ENCODE measurements at regions not wholly inside any gene's neighbourhood (a gene's known extent, or its start where the extent isn't known, plus 50 kb on each side); places are given as distances from the start of the nearest gene placed in this dataset.

DNA sequence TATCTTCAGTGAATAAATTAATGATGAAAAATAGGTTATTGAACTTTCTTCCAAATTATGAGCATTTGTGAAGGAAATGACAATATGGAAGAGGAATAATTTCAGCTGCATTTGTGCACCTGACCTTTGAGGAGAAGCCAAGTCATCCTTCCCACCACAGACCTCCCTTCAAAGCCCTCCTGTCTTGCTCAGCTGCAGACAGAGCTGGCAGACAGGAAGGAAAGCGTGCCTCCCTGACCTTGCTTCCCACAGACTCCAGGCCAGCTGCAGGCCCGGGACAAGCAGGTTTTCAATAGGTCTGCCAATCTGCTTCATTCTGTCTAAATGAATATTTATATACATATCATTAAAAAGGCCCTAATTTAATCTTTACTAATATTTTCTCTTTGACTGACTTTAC is 152.9 kb upstream of the RBMS3 start:
- Histone ChIP-seq H3K4me3 (no peak overlapping the region), H3K9me3 (no peaks in the 10 kb centered on the region), H3K4me1 (no peaks in the 10 kb centered on the region), H3K27ac (no peak overlapping the region), H3K36me3 (ENCODE audit: insufficient read depth in 1 of 2, low read depth in 1 of 2) (no peaks in the 10 kb centered on the region), H3K27me3 (ENCODE audit: insufficient read depth in 3 of 3, low read length in 2 of 3) (no peaks in the 10 kb centered on the region)
- WGBS, 3 donors: 23 to 42% (median 34%) methylated on average over 2 of the region's 2 CpGs
- DNase-seq: no peak
- ATAC-seq: no peak
- intact Hi-C loops (cut with DNase I): no loop called here
- TF ChIP-seq, protein P1, sequence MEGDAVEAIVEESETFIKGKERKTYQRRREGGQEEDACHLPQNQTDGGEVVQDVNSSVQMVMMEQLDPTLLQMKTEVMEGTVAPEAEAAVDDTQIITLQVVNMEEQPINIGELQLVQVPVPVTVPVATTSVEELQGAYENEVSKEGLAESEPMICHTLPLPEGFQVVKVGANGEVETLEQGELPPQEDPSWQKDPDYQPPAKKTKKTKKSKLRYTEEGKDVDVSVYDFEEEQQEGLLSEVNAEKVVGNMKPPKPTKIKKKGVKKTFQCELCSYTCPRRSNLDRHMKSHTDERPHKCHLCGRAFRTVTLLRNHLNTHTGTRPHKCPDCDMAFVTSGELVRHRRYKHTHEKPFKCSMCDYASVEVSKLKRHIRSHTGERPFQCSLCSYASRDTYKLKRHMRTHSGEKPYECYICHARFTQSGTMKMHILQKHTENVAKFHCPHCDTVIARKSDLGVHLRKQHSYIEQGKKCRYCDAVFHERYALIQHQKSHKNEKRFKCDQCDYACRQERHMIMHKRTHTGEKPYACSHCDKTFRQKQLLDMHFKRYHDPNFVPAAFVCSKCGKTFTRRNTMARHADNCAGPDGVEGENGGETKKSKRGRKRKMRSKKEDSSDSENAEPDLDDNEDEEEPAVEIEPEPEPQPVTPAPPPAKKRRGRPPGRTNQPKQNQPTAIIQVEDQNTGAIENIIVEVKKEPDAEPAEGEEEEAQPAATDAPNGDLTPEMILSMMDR (IDR thresholded peaks at IDR 0.05): no peak

DNA sequence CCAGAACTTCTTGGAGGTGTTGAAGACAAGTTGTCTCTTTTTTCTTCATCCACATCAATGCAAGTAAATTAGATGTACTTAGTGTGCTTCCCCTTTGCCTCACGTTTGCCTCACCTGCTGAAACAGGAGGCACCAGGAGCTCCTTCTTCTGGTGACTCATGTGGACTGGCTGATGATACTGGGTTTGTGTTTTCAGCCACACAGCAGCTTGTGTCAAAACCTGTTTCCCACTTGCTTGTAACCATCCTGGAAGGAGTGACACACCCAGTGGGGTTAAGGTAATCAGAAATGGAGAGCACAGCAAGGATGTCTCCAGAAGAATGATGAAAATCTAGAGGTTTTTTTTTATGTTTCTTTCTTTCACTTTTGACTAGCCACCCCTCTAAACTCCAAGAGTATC is 143.3 kb upstream of the RBMS3 start:
- H3K27ac ChIP-seq: no peak overlapping the region
- no peaks in the 10 kb centered on the region for H3K27me3 ChIP-seq (ENCODE audit: insufficient read depth in 3 of 3, low read length in 2 of 3)
- ATAC-seq (no peak), DNase-seq (no peak)
- H3K36me3 ChIP-seq (ENCODE audit: insufficient read depth in 1 of 2, low read depth in 1 of 2): no peaks in the 10 kb centered on the region
- no peak overlapping the region for H3K4me3 ChIP-seq
- peaks cover 6% of the 10 kb centered on the region for H3K4me1 ChIP-seq
- H3K9me3 ChIP-seq: no peaks in the 10 kb centered on the region
- WGBS, 3 donors: 67 to 83% (median 71%) methylated on average over 1 of the region's 1 CpG
- intact Hi-C loops (cut with DNase I): no loop called here
- TF ChIP-seq, protein P1 (IDR thresholded peaks at IDR 0.05): no peak

DNA sequence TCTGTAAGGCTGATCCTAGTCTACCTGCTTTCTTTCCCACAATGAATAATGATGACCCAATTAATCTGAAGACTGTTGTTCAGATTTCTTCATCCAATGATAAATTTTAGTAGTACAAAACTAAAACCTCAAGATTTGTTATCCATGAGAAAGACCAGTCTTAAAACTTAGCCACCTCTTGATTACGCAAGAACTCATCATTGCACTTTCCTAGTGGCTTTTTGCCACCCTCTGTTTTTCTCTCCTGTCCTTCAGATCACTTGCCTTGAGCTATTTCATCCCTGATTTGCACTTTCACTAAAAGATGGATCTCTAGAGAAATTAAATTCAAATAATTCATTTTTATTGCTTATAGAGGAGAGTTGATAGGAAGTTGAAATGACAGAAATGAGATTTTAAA is 142.7 kb upstream of the RBMS3 start:
- DNase-seq (no peak), ATAC-seq (no peak)
- TF ChIP-seq, protein P1 (IDR thresholded peaks at IDR 0.05): no peak
- Histone ChIP-seq H3K27me3 (ENCODE audit: insufficient read depth in 3 of 3, low read length in 2 of 3) (no peaks in the 10 kb centered on the region), H3K9me3 (no peaks in the 10 kb centered on the region), H3K27ac (no peak overlapping the region), H3K4me3 (no peak overlapping the region), H3K36me3 (ENCODE audit: insufficient read depth in 1 of 2, low read depth in 1 of 2) (no peaks in the 10 kb centered on the region), H3K4me1 (peaks cover 6% of the 10 kb centered on the region)
- WGBS, 3 donors: 94 to 100% (median 94%) methylated on average over 1 of the region's 1 CpG
- intact Hi-C loops (cut with DNase I): no loop called here

DNA sequence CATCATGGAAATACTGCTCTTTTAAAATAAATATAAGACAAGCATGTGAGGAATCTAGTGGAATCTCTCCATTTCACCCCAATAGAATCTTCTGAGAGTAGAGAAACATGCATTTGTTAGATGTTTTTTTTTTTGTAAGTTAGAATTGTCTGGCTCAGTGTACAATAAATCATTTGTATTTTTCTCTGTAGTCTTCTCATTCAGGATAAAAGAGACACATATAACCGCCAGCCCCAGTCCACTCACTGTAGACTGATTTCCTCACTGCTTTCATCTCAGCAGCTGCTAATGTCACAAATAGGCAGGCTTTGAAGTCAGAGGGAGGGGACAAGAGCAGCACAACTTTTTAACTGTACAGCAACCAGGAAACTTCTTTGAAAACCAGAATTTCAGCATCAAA is 140.2 kb upstream of the RBMS3 start:
- no peak overlapping the region for H3K4me3 ChIP-seq
- H3K36me3 ChIP-seq (ENCODE audit: insufficient read depth in 1 of 2, low read depth in 1 of 2): no peaks in the 10 kb centered on the region
- ATAC-seq (peak; percentile 38 to 74 (median 64)), DNase-seq (no peak)
- intact Hi-C loops (cut with DNase I): loop anchor here (5.0 kb wide), 1 partner anchor 627 kb away; no protein-coding TSS in a partner anchor
- peak overlapping the region; percentile 48 for H3K27ac ChIP-seq
- 59 to 65% (median 65%) methylated on average over 1 of the region's 1 CpG for WGBS, 3 donors
- TF ChIP-seq, protein P1 (IDR thresholded peaks at IDR 0.05): no peak
- H3K4me1 ChIP-seq: peaks cover 13% of the 10 kb centered on the region
- H3K9me3 ChIP-seq: no peaks in the 10 kb centered on the region
- no peaks in the 10 kb centered on the region for H3K27me3 ChIP-seq (ENCODE audit: insufficient read depth in 3 of 3, low read length in 2 of 3)

DNA sequence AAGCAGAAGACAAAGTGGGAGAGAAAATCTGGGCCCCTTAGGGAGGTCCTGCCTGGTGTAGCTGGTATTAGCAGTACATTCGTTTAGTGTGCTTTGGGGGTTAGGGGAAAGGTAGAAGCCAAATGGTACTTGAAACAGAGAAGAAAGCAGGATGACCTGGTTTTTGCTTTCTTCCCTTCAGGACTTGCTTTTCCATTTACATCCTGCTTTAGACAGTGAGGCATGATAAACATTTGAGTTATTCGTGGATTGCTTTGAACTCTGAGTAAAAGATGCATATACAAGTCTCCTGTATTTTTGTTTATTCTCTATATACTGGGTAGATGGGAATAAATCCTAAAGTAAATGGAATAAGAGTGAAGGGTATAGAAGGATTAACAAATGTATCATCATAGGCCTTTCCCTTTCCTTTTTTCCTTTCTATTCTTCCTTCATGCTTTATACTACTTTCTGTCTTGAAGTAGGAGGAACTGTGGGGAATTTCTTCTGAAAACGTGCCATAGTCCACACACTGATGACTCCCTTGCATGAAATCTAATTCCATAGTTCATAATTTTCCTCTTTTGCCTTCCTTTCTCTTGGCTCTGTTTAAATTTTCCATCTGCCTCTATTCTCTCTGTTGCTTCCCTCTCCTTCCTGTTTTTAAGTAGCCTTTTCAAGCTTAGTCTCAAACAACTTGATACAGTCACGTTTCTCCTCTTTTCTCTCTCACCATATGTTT is 139.5 kb upstream of the RBMS3 start:
- Histone ChIP-seq H3K9me3 (no peaks in the 10 kb centered on the region), H3K4me1 (peaks cover 13% of the 10 kb centered on the region), H3K4me3 (no peak overlapping the region), H3K27ac (peak overlapping the region; percentile 48), H3K36me3 (ENCODE audit: insufficient read depth in 1 of 2, low read depth in 1 of 2) (no peaks in the 10 kb centered on the region), H3K27me3 (ENCODE audit: insufficient read depth in 3 of 3, low read length in 2 of 3) (no peaks in the 10 kb centered on the region)
- intact Hi-C loops (cut with DNase I): loop anchor here (5.0 kb wide), 1 partner anchor 626 kb away; no protein-coding TSS in a partner anchor
- 43 to 64% (median 47%) methylated on average over 4 of the region's 4 CpGs for WGBS, 3 donors
- TF ChIP-seq, protein P1 (IDR thresholded peaks at IDR 0.05): no peak
- no peak for DNase-seq
- ATAC-seq: no peak

Measured in psoas muscle (tissue), 7 donors.